NOMO-1 treated with DMSO at 0.1 percent for 48 hours (cell line): ENCODE measurements at regions not wholly inside any gene's neighbourhood (a gene's known extent, or its start where the extent isn't known, plus 50 kb on each side); places are given as distances from the start of the nearest gene placed in this dataset.

Source experiments
- DNase-seq: peaks from one replicate; lab custom pipeline; 2025; ENCODE audit not compliant: unreplicated experiment; lab: John Stamatoyannopoulos, UW

- DNase-seq = no peak
These were observed 906.2 kb upstream of the PCDH20 start for GRCh38 chr13:62321895-62322294.

DNA sequence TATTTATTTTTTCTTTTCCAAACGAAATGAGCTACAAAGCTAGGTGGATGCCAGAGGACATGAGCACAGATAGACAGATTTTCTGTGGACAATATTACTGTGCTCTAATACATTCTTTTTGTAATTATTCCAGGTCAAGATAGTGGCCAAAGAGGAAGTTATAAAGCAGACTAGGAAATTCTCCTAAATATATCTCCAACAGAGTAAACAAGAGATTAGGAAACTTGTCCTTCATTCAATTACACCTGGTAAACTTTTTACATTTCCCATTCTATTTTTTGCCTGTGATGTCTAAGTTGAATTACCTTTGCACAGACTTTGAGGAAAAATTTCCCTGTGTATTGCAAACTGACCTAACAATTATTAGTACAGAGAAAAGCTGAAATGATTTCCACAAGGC, 905.5 kb upstream of the PCDH20 start:
- DNase-seq = no peak

DNA sequence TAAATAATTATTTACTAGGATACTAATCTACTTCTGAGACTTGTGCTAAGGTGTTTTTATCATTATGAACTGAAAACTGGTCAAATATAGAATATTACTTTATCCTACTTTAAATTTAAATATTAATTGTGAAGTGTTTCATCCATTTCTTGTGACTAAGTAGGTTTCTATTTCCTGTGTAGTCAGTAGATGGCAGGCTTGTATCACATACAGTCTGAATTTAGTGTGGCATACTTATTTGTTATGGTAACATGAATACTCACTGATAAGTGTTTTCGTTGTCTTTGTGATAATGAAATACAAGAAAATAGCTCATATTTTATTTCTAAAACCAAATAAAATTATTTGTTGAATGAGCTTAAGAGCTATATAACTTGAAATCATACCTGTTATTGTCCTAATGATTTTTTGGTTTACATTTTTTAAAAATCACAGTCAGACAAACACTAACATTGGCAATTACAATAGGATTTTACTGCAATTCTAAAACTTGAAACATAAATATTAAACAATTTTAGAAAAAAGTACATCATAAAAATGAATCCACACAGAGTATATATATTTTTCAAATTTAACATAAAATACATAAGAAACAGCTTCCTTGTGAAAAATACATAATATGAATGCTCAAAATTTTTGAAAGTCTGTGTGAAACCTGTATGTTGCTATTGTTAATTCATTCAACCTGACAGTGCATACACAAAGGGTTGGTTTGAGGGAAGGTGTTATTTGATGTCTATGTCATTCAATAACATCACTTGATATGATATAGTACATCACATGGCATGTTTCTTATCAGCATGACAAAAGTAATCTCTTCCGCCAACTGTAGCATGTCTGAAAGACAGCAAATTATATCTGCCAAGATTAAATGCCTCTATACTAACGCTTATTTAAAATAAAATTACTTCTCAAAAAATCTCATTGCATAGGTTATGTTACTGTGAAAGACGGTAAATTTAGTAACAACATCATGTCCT, 904.8 kb upstream of the PCDH20 start:
- peak; percentile 26 for DNase-seq

- no peak for DNase-seq
These were observed 894.3 kb upstream of the PCDH20 start for GRCh38 chr13:62309904-62310303.

DNA sequence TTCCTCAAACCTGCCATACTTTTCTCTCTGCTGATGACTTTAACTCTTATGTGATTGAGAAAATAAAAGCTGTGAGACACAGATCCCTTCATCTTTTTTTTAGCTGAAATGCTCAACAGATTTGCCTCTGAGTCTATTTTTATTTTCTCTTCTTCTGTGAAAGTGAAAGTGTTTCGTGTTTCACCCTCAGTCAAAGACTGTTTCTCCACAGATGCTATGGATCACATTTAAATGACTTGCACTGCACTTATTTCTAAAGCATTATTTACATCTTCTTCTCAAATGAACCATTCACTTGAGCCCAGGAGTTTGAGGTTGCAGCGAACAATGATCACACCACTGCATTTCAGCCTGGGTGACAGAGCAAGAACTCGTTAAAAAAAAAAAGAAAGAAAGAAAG, 890.1 kb upstream of the PCDH20 start:
- DNase-seq = no peak

DNA sequence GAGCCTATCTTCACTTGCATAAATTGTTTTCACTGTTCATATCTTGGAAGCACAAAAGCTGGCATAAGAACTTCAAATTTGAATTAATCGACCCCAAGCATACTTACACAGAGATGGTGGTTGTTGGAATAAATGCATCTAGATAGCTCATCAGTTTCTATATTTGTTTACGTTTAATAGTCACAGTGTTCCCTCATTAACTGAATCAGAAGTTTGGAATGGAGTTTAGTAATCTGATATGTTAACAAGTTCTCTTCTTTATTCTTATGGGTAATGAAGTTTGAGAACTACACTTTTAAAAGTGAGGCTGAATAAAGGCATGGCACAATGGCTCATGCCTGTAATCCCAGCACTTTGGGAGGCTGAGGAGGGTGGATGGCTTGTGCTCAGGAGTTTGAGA, 886.7 kb upstream of the PCDH20 start:
- DNase-seq = no peak

DNA sequence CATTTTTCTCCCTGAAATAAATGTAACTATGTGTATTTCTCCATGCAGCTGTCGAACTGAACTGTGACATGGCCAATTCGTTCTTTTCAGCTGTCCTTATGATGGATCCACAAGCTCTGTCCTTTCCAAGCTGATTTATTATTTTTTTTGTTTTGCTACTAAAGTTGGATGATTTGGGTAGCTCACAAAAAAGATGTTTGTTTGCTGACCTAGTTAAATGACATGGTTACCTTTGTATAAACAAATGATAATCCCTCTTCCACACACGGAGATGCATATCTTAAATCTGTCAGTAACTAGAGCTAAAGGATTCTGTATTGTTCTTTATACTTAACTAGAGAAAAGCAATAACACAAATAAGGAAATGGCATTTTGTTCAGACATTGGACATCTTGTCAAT, 884.3 kb upstream of the PCDH20 start:
- no peak for DNase-seq

DNA sequence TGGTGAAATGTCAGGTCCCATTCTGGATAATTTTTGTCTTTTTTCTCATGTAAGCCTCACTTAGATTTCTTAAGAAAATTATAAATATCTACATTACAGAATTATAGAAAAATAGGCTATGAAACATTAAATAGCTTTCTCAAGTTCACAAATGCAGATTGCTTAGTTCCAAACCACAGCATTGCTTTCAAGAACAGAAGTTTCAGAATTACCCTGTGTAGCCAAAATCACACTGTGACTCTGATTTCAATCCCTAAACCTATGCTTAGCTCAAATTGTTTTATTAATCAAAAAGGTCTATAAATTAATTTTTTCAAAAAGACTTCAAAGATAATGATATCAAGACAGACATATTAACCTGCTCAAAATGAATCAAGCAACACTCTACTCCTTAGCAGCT, 881.2 kb upstream of the PCDH20 start:
- DNase-seq = no peak

GRCh38 chr13:62294244-62294643, 878.6 kb upstream of the PCDH20 start:
- no peak for DNase-seq

DNA sequence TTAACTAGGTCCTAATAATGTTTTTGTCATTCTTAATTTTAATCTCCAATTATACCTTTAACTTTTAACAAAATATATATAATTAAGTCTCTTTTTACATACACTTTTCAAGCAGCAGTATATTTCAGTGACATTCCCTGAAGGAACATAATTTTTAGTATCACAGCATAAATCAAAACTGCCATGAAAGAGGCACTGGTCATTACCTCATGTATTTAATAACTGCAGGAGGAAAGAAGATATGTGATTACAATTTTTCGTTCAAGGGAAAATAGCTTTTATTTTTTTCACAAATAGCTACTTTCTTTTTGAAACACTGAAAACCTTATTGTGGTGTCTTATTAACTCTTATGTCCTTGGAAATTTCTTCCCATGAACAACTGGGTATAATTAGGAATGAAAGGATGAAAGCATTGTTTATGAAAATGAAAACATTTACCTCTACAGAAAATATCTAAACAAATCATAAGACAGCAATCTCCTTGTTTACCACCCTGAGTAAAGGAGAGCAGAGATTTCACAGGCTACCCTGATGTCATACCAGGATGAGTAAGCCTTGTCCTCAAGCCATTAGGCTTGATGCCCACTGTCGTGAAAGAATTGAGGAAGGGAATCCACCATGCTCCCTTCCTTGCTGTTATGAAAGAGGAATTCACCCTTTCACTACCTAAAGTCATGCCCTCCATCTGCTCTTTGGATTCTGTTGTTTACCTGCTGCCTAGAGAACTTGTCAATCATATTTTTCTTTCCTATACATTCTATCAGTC, 877.2 kb upstream of the PCDH20 start:
- DNase-seq = peak; percentile 10

DNA sequence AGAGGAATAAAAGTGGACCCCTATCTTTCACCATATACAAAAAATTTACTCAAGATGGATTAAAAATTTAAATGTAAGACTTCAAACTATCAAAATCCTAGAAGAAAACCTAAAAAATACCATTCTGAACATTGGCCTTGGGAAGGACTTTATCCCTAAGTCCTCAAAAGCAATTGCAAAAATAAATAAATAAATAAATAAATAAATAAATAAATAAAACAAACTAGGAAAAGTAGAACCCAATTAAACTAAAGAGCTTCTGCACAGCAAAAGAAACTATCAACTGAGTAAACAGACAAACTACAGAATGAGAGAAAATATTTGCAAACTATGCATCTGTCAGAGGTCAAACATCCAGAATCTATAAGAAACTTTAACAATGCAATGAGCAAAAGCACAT, 874.9 kb upstream of the PCDH20 start:
- no peak for DNase-seq

DNA sequence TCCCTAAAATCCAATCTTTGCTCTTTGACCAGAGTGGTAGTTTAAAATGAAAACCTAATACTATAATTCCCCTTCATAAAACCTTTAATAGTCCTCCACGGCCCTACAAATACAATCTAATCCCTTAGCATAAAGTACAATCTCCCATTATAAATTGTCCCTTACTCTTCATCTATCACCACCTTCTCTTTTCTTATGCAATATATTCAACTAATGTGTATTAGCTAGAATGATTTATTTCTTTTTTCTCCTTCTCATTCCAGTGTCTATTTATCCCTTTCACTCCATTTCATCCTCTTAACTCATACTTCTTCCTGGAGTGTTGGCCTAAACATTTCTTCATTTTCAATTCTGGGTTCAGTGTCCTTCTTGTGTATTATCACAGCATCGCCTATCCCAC, 872.1 kb upstream of the PCDH20 start:
- no peak for DNase-seq

DNA sequence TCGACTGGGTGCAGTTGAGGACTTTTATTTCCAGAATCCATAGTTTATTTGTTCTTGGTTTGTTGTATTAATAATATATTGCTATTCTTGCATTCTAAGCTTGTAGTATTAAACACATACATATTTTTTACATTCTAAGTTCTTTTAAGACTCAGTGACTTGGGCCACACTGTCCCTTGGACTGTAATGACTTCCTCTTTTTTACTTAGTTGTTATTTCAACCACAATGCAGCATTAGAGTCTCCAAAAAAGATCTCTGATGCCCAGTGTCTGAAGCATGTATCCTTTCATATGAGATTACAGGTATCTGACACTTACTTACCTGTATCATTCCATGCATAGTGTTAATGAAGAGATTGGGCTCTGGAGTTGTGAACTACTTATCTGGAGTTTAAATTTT, 864.9 kb upstream of the PCDH20 start:
- peak; percentile 70 for DNase-seq

DNA sequence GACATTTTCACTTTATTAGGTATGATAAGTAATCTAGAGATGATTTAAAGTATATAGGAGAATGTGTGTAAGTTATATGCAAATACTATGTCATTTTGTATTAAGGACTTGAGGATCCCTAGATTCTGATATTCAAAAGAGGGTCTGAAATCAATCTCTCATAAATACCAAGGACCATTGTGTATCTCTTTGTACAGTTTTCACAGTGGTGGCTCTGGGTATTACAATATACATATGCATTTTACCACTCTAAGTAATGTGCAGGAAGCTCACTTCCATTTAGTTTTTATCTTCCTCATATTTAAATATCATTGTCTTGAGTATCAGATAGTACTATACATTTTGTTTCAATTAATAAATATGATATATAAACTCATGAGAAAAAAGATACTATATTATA, 862.6 kb upstream of the PCDH20 start:
- no peak for DNase-seq

DNA sequence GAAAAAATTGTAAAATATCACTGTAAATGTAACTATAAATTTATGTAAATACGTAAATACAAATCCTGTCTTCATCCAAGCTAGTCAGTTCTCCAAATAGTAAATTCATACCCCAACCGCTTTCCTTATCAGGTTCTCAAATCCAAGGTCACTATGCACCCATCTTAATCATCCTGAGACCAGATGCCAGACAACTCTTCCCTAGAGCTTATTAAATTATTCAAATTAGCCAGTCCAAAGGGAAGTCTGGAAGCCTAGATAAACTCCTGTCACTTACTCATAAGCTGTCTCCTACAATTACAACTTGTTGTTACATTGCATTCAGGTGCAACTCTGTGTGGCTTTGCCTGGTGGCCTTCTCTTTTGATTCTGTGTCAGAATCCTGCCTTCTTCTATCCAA, 836.1 kb upstream of the PCDH20 start:
- DNase-seq = no peak

GRCh38 chr13:62250501-62251201, 835.0 kb upstream of the PCDH20 start:
- peak; percentile 21 for DNase-seq

DNA sequence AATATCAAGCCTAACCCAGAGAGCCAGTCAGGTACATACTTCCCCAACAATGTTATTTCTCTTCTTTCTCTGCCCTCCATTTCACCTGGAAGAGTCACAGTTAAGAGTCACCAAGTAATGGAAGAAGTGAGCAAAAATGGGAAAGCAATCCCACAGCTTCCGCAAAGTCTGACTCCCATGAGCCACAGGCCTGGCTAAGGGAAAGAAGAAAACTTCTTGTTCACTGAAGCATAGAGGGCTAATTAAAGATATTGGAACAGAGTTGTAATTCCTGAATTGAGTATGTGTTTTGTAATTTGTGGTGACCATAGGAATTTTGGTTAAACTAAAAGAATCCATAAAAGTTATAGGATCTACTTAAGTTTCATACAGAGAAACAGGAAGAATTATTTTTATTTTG, 830.9 kb upstream of the PCDH20 start:
- no peak for DNase-seq

- no peak for DNase-seq
These were observed 827.5 kb upstream of the PCDH20 start for GRCh38 chr13:62243106-62243505.

DNA sequence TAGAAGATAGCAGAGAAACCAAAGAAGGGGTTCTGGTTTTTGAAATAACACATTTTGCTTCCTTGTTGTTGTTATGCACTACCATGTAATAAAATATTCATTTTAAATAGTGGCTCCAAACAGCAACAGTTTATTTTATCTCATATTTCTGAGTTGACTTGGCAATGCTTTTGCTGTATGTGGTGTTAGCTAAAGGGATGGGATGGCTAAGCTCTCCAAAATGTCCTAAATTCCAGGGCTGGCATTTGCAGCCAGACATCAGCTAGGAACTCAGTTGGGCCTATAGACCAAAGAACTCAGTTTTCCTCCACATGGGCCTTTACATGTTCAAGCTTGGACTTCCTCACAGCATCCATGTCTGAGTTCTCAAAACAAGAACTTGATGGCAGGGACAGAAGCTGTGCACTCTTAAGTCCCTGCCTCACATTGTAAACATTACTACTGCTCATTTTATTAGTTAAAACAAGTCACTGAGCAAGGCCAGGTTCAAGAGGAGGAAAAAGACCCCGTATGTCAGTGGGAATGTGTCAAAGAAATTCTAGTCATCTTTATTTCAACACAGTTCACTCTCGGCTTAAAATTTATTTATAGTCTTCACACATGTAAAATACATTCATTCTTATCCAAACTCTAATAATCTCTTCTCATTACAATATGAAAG, 819.3 kb upstream of the PCDH20 start:
- no peak for DNase-seq

- no peak for DNase-seq
These were observed 795.3 kb upstream of the PCDH20 start for GRCh38 chr13:62210951-62211350.

GRCh38 chr13:62209529-62209928, 793.9 kb upstream of the PCDH20 start:
- peak; percentile 59 for DNase-seq
